HepG2 (cell line): ENCODE measurements at regions not wholly inside any gene's neighbourhood (a gene's known extent, or its start where the extent isn't known, plus 50 kb on each side); places are given as distances from the start of the nearest gene placed in this dataset.

Experiments
- ATAC-seq: fragments of 200-7000 bp; cut with Tn5 transposase; 3 replicates; pipeline ENCODE4 v1.9.1; 2020; ENCODE audit warnings: mild to moderate bottlenecking, moderate library complexity
- BruUV-seq: library from RNA; stranded (reverse); fragments of 400-500 nt; replicated peaks from 2 replicates; lab custom pipeline; 2021; lab: Mats Ljungman, UMichigan
- CTCF ChIA-PET: fragments of 300-600 bp; formaldehyde crosslinking; extraction: SDS; loops from one replicate; lab custom pipeline; 2021; ENCODE audit warnings: low total read pairs, inconsistent platforms, low intra/inter-chr PET ratio; lab: Yijun Ruan, JAX
- POLR2A ChIA-PET: fragments of 350-600 bp; sonication (Branson Sonifier 250); formaldehyde crosslinking; loops from one replicate; lab custom pipeline; 2020; ENCODE audit warnings: antibody characterized with exemption, inconsistent platforms; lab: Yijun Ruan, JAX
- DNase-seq: peaks from one replicate; pipeline ENCODE4 v3.0.0-alpha.2; 2015; ENCODE audit warnings: low spot score
- FAIRE-seq: peaks from 3 replicates; lab custom pipeline; 2011; peaks lifted over from hg19 to GRCh38; lab: Jason Lieb, UNC
- H2AFZ ChIP-seq: one replicate; pipeline ENCODE4 v1.6.1; 2011; ENCODE audit warnings: low read length, inconsistent platforms
- H3K27ac ChIP-seq: fragments of 300-600 bp; 3 replicates; pipeline ENCODE4 v1.8.0; 2011; ENCODE audit warnings: mixed run types, mild to moderate bottlenecking, mixed read lengths, low read length, inconsistent platforms; ENCODE audit not compliant: insufficient read depth; ENCODE audit errors: extremely low read length
- H3K27me3 ChIP-seq, 2 experiments: fragments of 200-600 bp in 1 of 2; 2 replicates in 1 of 2; 3 replicates in 1 of 2; pipeline versions ENCODE4 v1.6.0 to v1.8.0; 2011; ENCODE audit warnings: low read length in 2 of 2, mild to moderate bottlenecking in 2 of 2, moderate library complexity in 2 of 2, inconsistent platforms in 1 of 2; ENCODE audit not compliant: insufficient read depth in 2 of 2, control insufficient read depth in 1 of 2
- H3K36me3 ChIP-seq, 2 experiments: fragments of 200-600 bp in 1 of 2; replicated peaks in 1 of 2; 2 replicates in 1 of 2; 3 replicates in 1 of 2; pipeline versions ENCODE4 v1.5.1 to v1.8.0; 2011; ENCODE audit warnings: low read length in 2 of 2, inconsistent platforms in 1 of 2; ENCODE audit not compliant: insufficient read depth in 2 of 2, control insufficient read depth in 1 of 2
- H3K4me1 ChIP-seq: 2 replicates; pipeline ENCODE4 v1.5.1; 2012; ENCODE audit warnings: low read length, inconsistent platforms; ENCODE audit not compliant: insufficient read depth
- H3K4me2 ChIP-seq: 2 replicates; pipeline ENCODE4 v1.6.0; 2011; ENCODE audit warnings: low read depth, low read length, inconsistent platforms
- H3K4me3 ChIP-seq, 3 experiments: fragments of 200-600 bp in 1 of 3; sonication (generic), shearing (Covaris generic) in 1 of 3; replicated peaks in 1 of 3; 2 replicates each; pipeline ENCODE4 v1.5.1; 2011 to 2016; ENCODE audit warnings: low read length in 3 of 3, inconsistent platforms in 2 of 3, low read depth in 2 of 3, mild to moderate bottlenecking in 2 of 3, control low read depth in 1 of 3, mixed read lengths in 1 of 3; ENCODE audit not compliant: insufficient read depth in 1 of 3
- H3K79me2 ChIP-seq: one replicate; pipeline ENCODE4 v1.6.1; 2011; ENCODE audit warnings: low read length, inconsistent platforms; ENCODE audit not compliant: insufficient read depth
- H3K9ac ChIP-seq: 2 replicates; pipeline ENCODE4 v1.6.0; 2011; ENCODE audit warnings: mild to moderate bottlenecking, low read depth, low read length, inconsistent platforms; ENCODE audit not compliant: insufficient read depth
- H3K9me3 ChIP-seq: 2 replicates; pipeline ENCODE4 v1.5.1; 2012; ENCODE audit warnings: mild to moderate bottlenecking, low read length
- H4K20me1 ChIP-seq: 2 replicates; pipeline ENCODE4 v1.6.0; 2011; ENCODE audit warnings: inconsistent platforms, mild to moderate bottlenecking, low read length, moderate library complexity; ENCODE audit not compliant: insufficient read depth
- ARNT ChIP-seq: fragments of 450-650 bp; IDR thresholded peaks from 2 replicates; pipeline ENCODE4 v1.6.1; 2017
- BCL6 ChIP-seq: IDR thresholded peaks from 2 replicates; pipeline ENCODE4 v1.6.1; 2016; ENCODE audit warnings: missing genetic modification reagents, missing compliant biosample characterization
- FOSL2 ChIP-seq: sonication (generic); formaldehyde crosslinking; IDR thresholded peaks from 2 replicates; pipeline ENCODE4 v1.4.0; 2020; ENCODE audit warnings: missing genetic modification reagents
- NFE2L2 ChIP-seq: fragments of 150-350 bp; IDR thresholded peaks from 2 replicates; pipeline ENCODE4 v1.6.1; 2014; ENCODE audit warnings: low read length
- PATZ1 ChIP-seq: sonication (generic); formaldehyde crosslinking; IDR thresholded peaks from 2 replicates; pipeline ENCODE4 v1.4.0; 2020; ENCODE audit warnings: missing genetic modification reagents
- SAP130 ChIP-seq: IDR thresholded peaks from 2 replicates; pipeline ENCODE4 v1.6.1; 2016; ENCODE audit warnings: low read depth
- SMARCE1 ChIP-seq: fragments of 450-650 bp; IDR thresholded peaks from 2 replicates; pipeline ENCODE4 v1.6.1; 2017; ENCODE audit warnings: borderline replicate concordance
- SOX5 ChIP-seq: IDR thresholded peaks from 2 replicates; pipeline ENCODE4 v1.6.1; 2016; ENCODE audit warnings: borderline replicate concordance
- SOX6 ChIP-seq, 2 experiments: fragments of 450-650 bp in 1 of 2; sonication (generic) in 1 of 2; formaldehyde crosslinking in 1 of 2; IDR thresholded peaks; 2 replicates each; pipeline versions ENCODE4 v1.4.0 to v1.6.1; 2017 to 2020; ENCODE audit warnings: antibody characterized with exemption in 1 of 2, mild to moderate bottlenecking in 1 of 2, missing genetic modification reagents in 1 of 2
- SP5 ChIP-seq: IDR thresholded peaks from 2 replicates; pipeline ENCODE4 v1.6.1; 2016; ENCODE audit warnings: low read depth, borderline replicate concordance
- ZBTB1 ChIP-seq: sonication (generic); formaldehyde crosslinking; IDR thresholded peaks from 2 replicates; pipeline ENCODE4 v1.4.0; 2020; ENCODE audit warnings: missing genetic modification reagents, borderline replicate concordance
- ZBTB42 ChIP-seq: sonication (generic); formaldehyde crosslinking; IDR thresholded peaks from 2 replicates; pipeline ENCODE4 v1.5.0; 2020; ENCODE audit warnings: mild to moderate bottlenecking, missing genetic modification reagents
- ZFP36 ChIP-seq: fragments of 150-350 bp; IDR thresholded peaks from 2 replicates; pipeline ENCODE4 v1.6.1; 2018; ENCODE audit warnings: borderline replicate concordance, low read length, low read depth; ENCODE audit not compliant: partially characterized antibody
- ZIK1 ChIP-seq: sonication (generic); formaldehyde crosslinking; IDR thresholded peaks from 2 replicates; pipeline ENCODE4 v1.5.0; 2020; ENCODE audit warnings: mild to moderate bottlenecking, low read depth, missing genetic modification reagents, borderline replicate concordance
- ZNF124 ChIP-seq: sonication (generic); formaldehyde crosslinking; IDR thresholded peaks from 2 replicates; pipeline ENCODE4 v1.4.0; 2020; ENCODE audit warnings: missing genetic modification reagents
- ZNF20 ChIP-seq: sonication (generic); formaldehyde crosslinking; IDR thresholded peaks from 2 replicates; pipeline ENCODE4 v1.4.0; 2020; ENCODE audit warnings: mild to moderate bottlenecking, moderate library complexity, missing genetic modification reagents
- ZNF329 ChIP-seq: sonication (generic); formaldehyde crosslinking; IDR thresholded peaks from 2 replicates; pipeline ENCODE4 v1.9.0; 2021; ENCODE audit warnings: low read depth, mild to moderate bottlenecking, missing genetic modification reagents
- ZNF556 ChIP-seq: sonication (generic); formaldehyde crosslinking; IDR thresholded peaks from 2 replicates; pipeline ENCODE4 v1.4.0; 2020; ENCODE audit warnings: mild to moderate bottlenecking, missing genetic modification reagents, borderline replicate concordance
- ZNF660 ChIP-seq: sonication (generic); formaldehyde crosslinking; IDR thresholded peaks from 2 replicates; pipeline ENCODE4 v1.5.1; 2020; ENCODE audit warnings: mild to moderate bottlenecking, low read depth, missing genetic modification reagents, borderline replicate concordance
- ZNF703 ChIP-seq: sonication (generic); formaldehyde crosslinking; IDR thresholded peaks from 2 replicates; pipeline ENCODE4 v1.5.1; 2020; ENCODE audit warnings: missing genetic modification reagents, mild to moderate bottlenecking, moderate library complexity, borderline replicate concordance
- ZNF792 ChIP-seq: IDR thresholded peaks from 2 replicates; pipeline ENCODE4 v1.6.1; 2016
- WGBS: methylation state at CpG from one replicate; pipeline ENCODE4 v1.1.6; 2017; ENCODE audit warnings: low lambda C conversion rate; 5-methylcytosine and 5-hydroxymethylcytosine counted together
- in situ Hi-C: cut with HindIII; loops from 2 replicates; pipeline ENCODE4 v1.10.0; 2017; ENCODE audit warnings: low pct_unique_long_range_greater_than_20kb; ENCODE audit not compliant: extremely low pct_ligation_motif_present
- intact Hi-C: fragments of 100-400 bp; cut with micrococcal nuclease; formaldehyde crosslinking; loops from one replicate; pipeline ENCODE4 v1.10.0; 2022; ENCODE audit not compliant: unreplicated experiment

DNA sequence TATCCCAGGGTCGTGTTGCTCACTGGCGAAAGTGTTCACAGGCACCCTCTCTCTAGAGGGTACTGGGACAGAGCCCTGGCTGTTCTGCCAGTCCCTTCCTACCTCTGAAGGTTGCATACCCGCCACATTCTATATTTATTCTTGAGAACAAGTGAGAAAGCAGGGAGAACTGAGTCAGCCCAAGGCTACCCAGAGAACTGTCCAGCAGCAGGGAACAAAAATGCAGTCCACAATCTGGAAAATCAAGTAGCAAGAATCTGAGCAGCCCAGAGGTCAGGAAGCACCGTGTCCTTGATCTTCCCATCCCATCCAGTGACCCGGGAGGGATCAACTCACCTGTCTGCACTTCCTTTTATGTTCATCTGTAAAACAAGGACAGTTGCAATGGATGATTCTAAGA lies 164.1 kb downstream of the FBXO15 start:
- no peak overlapping the region for H3K4me3 ChIP-seq
- H3K9me3 ChIP-seq = no peaks in the 10 kb centered on the region
- ATAC-seq (no peak), DNase-seq (no peak), FAIRE-seq (no peak)
- in situ Hi-C loops (loop anchor here (25.0 kb wide), 1 partner anchor 1221 kb away; no protein-coding TSS in a partner anchor), intact Hi-C loops (loop anchor here (5.0 kb wide), 1 partner anchor 359 kb away; no protein-coding TSS in a partner anchor)
- WGBS = 0% methylated on average over 3 of the region's 5 CpGs
- H4K20me1 ChIP-seq = no peaks in the 10 kb centered on the region
- ChIA-PET CTCF (no interaction called here), POLR2A (no interaction called here)
- H2AFZ ChIP-seq = no peak overlapping the region
- no peaks in the 10 kb centered on the region for H3K4me1 ChIP-seq
- H3K9ac ChIP-seq = no peak overlapping the region
- H3K4me2 ChIP-seq = no peak overlapping the region
- no peak overlapping the region for H3K27ac ChIP-seq
- peaks cover 0 to 12% of the 10 kb centered on the region in 2 experiments; a peak in 1 of 5 replicates for H3K27me3 ChIP-seq
- H3K36me3 ChIP-seq = no peaks in the 10 kb centered on the region
- no peaks in the 10 kb centered on the region for H3K79me2 ChIP-seq
- TF ChIP-seq SOX5 (CRISPR knock-in tag) (no peak), ZNF556 (CRISPR knock-in tag) (no peak), ZNF124 (CRISPR knock-in tag) (no peak), ZIK1 (CRISPR knock-in tag) (no peak), ZNF329 (CRISPR knock-in tag) (no peak), BCL6 (CRISPR knock-in tag) (no peak), ZNF703 (no peak), ARNT (no peak), SMARCE1 (no peak)
- no TSS peak for BruUV-seq

GRCh38 chr18:73981796-73982195 lies 165.8 kb downstream of the FBXO15 start:
- Histone ChIP-seq H2AFZ (no peak overlapping the region), H3K79me2 (no peaks in the 10 kb centered on the region), H3K4me2 (no peak overlapping the region), H3K4me1 (no peaks in the 10 kb centered on the region), H3K9ac (no peak overlapping the region), H4K20me1 (no peaks in the 10 kb centered on the region), H3K27me3 (peaks cover 0 to 20% of the 10 kb centered on the region in 2 experiments; a peak in 2 of 5 replicates), H3K36me3 (no peaks in the 10 kb centered on the region), H3K27ac (no peak overlapping the region), H3K9me3 (no peaks in the 10 kb centered on the region), H3K4me3 (no peak overlapping the region)
- ATAC-seq (no peak), DNase-seq (no peak), FAIRE-seq (no peak)
- intact Hi-C loops (loop anchor here (5.0 kb wide), 1 partner anchor 361 kb away; no protein-coding TSS in a partner anchor), in situ Hi-C loops (loop anchor here (25.0 kb wide), 1 partner anchor 1219 kb away; no protein-coding TSS in a partner anchor)
- ChIA-PET POLR2A (no interaction called here), CTCF (no interaction called here)
- 0% methylated on average over 2 of the region's 4 CpGs for WGBS
- BruUV-seq = no TSS peak
- no peak for TF ChIP-seq SOX6 (IDR thresholded peaks at IDR 0.05)
- no peak for TF ChIP-seq SOX6 (CRISPR knock-in tag; IDR thresholded peaks at IDR 0.05)
- no peak for TF ChIP-seq ZNF703
- no peak for TF ChIP-seq SAP130 (CRISPR knock-in tag)
- TF ChIP-seq FOSL2 (CRISPR knock-in tag) = no peak
- TF ChIP-seq ZBTB1 = no peak
- no peak for TF ChIP-seq ZNF20 (CRISPR knock-in tag)
- TF ChIP-seq ZBTB42 (CRISPR knock-in tag) = no peak
- no peak for TF ChIP-seq NFE2L2
- no peak for TF ChIP-seq ZFP36
- no peak for TF ChIP-seq ZNF660
- no peak for TF ChIP-seq ZNF792 (CRISPR knock-in tag)
- no peak for TF ChIP-seq PATZ1
- no peak for TF ChIP-seq SP5
